A172 (cell line): ENCODE measurements at regions not wholly inside any gene's neighbourhood (a gene's known extent, or its start where the extent isn't known, plus 50 kb on each side); places are given as distances from the start of the nearest gene placed in this dataset.

Source experiments
- DNase-seq: peaks from one replicate; pipeline ENCODE4 v3.0.0-alpha.2; 2015; ENCODE audit warnings: low spot score

DNA sequence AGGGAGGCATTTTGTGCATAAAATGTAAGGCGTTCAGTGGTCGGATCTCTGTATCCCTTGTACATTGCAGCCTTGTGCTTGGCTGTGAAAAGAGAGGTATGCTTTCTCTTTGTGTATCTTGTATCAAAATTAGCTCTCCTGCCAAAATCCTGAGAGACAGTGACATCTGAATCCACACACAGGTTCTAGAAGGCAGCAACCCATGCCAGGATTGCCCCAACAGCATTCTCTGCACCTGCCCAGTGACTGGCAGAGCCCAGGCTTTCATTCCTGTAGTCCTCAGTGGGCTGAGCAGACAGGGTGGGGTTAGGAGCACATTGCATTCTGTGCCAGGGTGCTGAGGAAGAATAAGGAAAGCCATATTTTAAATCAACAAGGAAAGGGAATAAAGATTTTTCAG, 740.3 kb upstream of the RAB6C start:
- DNase-seq: no peak

- no peak for DNase-seq
These were observed 739.4 kb upstream of the RAB6C start for GRCh38 chr2:129240061-129240460.

DNA sequence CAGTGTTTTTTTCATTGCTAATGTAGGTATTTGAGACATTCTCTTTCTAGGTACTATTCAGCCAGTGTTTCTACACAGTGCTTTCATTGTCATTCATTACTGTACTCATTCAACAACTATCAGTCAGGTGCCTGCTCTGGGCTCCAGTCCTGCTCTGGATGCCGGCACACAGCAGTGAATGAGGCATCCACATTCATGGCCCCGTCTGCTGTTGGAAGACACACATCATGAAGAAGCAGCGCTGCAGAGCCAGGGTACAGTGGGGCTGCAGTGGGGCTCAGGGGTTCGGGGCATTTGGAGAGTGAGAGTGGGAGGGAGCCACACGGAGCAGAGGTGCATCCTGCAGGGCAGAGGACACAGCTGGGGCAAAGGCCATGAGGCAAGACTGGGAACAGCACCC, 737.2 kb upstream of the RAB6C start:
- no peak for DNase-seq

DNA sequence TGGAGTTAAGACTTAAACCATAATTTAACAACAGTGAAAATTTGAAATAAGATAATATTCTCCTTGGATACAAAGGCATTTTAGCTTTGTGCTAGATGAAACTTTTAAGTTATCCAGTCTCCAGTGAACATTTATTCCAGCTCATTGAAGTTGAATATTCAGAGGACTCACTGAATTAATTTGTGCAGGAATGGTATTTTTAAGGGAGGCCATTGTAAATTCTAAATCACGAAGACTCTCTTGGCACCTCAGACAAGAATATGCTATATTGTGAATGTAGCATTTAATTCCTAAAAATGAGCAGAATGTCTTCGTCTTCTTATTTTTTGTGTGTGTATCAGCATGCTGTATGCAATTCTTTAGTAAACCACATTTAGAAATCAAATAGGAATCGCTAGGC, 731.7 kb upstream of the RAB6C start:
- DNase-seq: no peak

DNA sequence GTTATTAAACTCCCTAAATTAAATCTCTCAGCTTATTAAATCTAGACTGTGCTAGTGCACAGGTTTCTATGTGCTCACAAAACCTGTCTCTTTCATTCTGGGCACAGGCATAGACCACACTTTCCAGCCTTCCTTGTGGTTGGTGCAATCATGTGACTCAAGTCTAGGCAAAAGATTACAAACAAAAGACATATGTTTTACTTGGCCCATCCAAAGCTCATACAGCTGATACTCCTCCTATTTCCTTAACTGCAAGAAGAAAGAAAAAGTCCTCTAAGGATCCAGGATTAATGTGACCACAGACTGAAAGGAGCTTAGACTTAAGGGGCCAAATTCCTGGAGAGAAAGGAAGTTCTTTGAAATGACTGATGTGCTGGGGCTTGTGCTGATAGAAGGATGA, 731.3 kb upstream of the RAB6C start:
- DNase-seq: no peak

GRCh38 chr2:129252781-129253460, 726.5 kb upstream of the RAB6C start:
- DNase-seq: no peak

- no peak for DNase-seq
These were observed 726.0 kb upstream of the RAB6C start for GRCh38 chr2:129253461-129253812.

GRCh38 chr2:129254718-129255117, 724.7 kb upstream of the RAB6C start:
- DNase-seq: no peak

- no peak for DNase-seq
These were observed 723.7 kb upstream of the RAB6C start for GRCh38 chr2:129255610-129256313.

DNA sequence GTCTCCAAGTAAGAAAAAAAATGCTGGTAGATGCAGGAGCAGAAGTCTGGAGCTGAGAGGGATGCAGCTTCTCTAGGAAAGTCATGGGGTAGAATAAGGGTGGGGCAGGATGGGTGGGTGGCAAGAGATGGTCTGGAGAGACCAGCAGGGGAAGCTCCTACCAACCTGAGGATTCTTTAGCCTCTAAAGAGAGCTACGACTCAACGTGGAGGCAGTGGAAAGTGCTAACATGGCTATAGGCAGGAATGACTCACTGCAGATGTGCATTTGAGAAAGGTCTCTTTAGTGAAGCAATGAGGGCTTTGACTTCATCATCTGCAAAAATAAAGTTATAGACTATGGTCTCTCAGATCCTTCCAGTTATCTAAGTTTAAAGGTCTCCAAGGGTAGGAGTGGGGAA, 722.8 kb upstream of the RAB6C start:
- DNase-seq: no peak

GRCh38 chr2:129262934-129263333, 716.5 kb upstream of the RAB6C start:
- no peak for DNase-seq

GRCh38 chr2:129263939-129264338, 715.5 kb upstream of the RAB6C start:
- no peak for DNase-seq

DNA sequence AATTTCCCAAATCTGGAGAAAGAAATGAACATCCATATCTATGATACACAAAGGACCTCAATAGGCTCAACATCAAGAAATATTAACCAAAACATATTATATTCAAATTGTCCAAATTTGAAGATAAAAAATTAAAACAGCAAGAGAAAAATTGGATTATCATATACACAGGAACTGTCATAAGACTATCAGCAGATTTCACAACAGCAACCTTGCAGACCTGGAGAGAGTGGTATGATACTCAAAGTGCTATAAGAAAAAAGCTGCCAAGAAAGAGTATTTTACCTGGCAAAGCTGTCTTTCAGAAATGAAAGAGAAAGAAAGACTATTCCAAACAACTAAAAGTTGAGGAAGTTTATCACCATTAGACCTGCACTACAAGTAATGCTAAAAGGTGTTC, 711.9 kb upstream of the RAB6C start:
- DNase-seq: no peak

DNA sequence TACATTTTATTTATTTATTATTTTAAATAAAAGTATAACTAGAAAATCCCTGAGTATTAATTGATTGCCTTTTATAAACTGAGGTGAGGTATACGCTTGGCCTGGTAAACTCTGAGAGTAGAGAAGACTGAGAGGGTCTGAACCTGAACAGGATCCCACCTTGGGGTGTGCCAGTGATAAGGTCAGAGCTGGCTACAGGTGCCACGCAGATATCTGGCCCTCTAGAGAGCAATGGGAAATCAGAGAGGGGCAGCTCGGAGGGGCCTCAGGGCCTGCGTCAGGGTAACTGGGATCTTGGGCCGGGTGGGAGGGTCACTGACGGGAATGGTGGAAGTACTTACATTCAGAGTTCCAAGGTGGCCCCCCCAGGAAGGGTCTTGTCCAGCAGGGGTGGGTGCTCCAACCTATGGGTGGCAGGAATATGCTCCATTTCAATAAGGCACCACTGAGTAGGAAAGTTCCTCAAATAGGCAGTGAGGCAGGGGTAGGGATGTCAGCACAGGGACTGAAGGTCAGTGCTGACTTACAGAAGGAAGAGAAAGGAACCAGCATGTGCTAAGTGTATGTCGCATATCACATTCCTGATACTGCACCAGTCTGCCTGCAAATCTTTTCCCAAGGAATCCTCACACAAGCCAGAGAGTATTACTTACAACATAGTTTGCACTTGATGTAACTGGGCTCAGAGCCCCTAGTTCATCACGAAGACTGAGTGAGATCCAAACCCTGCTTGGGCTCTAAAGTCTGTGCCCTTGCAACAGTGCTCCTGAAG, 706.0 kb upstream of the RAB6C start:
- no peak for DNase-seq

DNA sequence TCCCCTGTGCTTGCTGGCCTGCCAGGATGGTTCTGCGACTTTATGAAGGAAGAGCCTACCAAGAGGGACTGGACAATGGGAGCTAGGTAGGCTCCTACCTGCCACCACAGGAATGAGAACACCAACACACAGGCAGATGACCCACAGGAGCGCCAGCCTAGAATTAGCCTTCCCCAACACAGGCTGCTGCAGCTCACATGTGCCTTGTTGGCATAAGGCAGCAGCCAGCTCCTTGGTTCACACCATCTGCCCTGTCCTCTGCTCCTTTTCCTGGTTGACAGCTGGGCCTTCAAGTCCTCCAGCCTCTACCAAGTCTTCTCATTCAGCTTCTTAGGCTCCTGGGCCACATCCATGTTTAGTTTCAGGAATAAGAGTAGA, 705.4 kb upstream of the RAB6C start:
- no peak for DNase-seq

DNA sequence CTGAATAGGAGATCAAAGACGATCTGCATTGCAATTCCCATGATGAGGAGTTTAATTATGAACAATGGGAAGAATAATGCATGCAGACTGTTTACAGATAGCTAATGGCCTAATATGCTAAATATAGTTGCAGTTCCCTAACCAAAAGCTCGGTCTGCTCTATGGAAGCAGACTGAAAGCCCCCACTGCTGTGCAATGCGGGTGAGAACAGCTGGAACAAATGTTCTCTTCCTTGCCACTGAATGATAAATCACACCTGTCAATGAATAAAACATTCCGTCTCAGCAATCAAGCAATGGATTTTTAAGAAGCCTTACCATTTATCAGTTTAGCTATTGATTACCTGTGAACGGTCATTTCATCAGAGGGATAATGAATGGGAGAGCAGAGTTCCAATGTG, 704.5 kb upstream of the RAB6C start:
- DNase-seq: no peak

DNA sequence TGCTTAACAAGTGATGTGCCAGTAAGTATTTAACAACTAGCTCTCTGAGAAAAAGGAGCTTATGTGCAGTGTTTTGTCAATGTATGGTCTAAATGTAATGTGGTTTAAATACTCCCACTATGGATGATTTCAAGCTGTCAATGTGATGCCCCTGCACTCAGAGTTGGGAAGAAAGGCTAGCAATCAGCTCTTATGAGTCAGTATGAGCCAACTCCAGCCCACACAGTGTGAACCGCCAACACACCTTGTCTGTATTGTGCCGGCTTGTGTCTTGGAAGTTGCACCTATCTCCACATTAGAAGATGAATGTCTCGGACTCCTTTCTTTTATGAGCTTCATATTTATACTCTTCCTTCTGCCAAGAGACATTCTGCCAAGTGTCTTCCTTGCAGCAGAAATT, 703.8 kb upstream of the RAB6C start:
- DNase-seq: no peak

DNA sequence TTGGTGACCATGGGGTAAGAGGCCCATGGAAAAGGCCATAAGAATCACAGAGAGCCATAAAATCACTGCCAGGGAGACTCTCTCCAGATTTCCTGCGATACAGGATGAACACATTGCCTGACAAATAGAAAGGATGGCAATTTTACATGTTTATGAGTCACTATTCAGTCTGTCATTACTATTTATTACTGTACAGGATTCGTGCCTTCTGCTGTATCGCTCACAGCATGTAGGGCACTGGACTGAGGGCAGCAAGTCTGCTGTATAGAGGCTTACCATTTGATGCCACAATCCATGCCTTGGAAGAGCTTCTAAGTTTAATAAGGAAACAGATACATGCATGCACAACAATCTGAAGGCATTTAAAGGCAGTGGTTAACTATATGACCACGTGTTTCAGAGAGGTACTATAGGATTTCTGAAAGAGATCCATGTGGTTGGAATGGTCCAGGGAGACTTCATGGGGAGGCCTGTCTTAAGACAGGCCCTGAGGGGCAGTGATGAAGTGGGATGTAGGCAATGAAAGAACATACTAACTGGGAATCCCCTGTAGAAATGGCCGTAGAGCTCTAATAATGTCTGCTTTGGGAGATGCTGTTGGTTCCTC, 702.4 kb upstream of the RAB6C start:
- no peak for DNase-seq

DNA sequence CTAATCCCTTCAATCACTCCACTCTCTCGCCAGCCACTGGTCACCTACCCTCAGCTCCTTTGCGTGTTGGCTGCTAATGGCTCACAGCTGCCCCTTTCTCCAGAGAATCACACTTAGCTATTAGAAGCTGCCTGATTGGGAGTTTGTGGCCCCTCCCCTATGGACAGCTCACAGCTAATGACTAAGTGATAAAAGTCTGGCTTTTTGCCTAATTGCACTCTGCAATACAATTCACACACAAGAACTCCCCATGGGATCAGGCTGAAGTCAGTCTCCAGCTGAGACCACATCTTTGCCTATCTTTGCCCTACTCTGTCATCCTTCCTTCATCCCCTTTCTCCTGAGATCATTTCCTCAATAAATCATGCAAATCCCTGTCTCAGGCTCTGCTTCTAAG, 701.9 kb upstream of the RAB6C start:
- DNase-seq: no peak

DNA sequence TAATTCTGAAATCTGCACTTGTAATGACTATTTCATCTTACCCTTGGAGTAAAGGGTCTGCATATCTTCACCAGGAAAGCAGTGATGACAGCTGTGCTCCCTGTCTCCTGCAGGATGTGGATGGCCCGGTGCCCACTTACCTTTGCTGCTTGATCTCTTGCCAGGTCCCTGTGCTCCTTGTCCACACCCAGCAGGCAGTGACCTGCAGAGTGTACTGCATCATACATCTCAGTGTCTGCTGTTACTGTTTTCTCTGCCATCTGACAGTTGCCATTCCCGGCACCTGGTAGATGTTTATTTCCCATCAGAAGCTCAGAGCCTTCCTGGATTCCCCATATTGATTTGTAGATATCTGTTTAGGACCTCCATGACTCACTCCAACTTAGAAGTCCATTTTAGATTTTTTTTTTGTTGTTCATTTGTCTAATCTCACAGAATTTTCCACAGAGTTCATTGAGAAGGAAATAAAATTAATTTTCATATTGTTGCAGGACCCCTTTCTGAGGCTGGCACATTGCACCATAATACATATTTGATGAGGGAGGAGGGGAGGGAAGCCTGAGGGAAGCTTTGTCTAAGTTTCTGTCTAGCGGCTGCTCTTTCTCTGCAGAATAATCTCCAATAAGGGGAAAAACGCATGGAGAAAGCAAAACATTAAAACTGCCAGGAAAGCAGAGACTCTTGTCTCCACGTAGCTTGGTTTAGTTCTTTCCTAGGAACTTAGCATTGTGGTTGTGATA, 697.5 kb upstream of the RAB6C start:
- DNase-seq: no peak

DNA sequence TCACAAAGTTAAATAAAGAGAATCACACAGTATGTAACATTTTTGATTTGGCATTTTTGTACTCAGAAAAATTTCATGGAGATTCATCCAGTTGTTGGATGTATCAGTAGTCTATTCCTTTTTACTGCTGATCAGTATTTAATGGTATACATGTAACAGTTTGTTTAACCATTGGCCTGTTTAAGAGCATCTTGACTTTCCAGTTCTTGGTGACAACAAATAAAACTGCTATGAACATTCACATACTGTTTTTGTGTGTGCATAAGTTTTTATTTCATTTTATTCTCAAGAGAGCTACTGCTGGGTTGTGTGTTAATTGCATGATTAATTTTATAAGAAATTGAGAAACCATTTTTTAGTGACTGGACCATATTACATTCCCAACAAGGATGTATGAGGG, 694.5 kb upstream of the RAB6C start:
- DNase-seq: no peak

DNA sequence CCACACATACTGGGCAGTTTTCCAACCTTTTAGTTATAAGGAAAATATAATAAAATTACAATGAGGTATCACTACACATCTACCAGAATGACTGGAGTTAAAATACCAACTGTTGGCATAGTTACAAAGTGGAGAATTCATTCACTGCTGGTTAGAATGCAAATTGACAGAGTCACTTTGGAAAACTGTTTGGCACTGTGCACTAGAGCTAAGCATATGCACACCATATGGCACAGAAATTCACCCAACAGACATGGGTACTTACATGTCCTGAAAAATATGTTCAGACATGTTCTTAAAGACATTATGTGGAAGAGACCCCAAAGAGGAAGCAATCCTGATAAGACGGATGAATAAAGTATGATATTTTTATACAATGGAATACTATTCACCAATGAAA, 686.1 kb upstream of the RAB6C start:
- no peak for DNase-seq
